C1 segment of cervical spinal cord (tissue), 14 donors: ENCODE measurements at regions not wholly inside any gene's neighbourhood (a gene's known extent, or its start where the extent isn't known, plus 50 kb on each side); places are given as distances from the start of the nearest gene placed in this dataset.

ENCODE experiments used
- DNase-seq, 14 donors: peaks; one replicate each; lab custom pipeline; 2025; lab: John Stamatoyannopoulos, UW

- DNase-seq = no peak
These were observed 117.1 kb downstream of the TBXT start for GRCh38 chr6:166050559-166050958.

- no peak for DNase-seq
These were observed 120.7 kb downstream of the TBXT start for GRCh38 chr6:166046982-166047381.

GRCh38 chr6:166046226-166046625 lies 121.4 kb downstream of the TBXT start:
- no peak for DNase-seq

GRCh38 chr6:166045860-166046200 lies 121.8 kb downstream of the TBXT start:
- no peak for DNase-seq

GRCh38 chr6:166045173-166045859 lies 122.3 kb downstream of the TBXT start:
- DNase-seq = no peak

GRCh38 chr6:166041277-166041676 lies 126.4 kb downstream of the TBXT start:
- no peak for DNase-seq

- DNase-seq = no peak
These were observed 127.4 kb downstream of the TBXT start for GRCh38 chr6:166040292-166040691.

GRCh38 chr6:166036316-166037095 lies 131.1 kb downstream of the TBXT start:
- DNase-seq = no peak

GRCh38 chr6:166032366-166033200 lies 135.1 kb downstream of the TBXT start:
- no peak for DNase-seq

GRCh38 chr6:166031275-166031674 lies 136.4 kb downstream of the TBXT start:
- DNase-seq = no peak

GRCh38 chr6:166029506-166029905 lies 138.1 kb downstream of the TBXT start:
- DNase-seq = no peak

- no peak for DNase-seq
These were observed 139.9 kb downstream of the TBXT start for GRCh38 chr6:166027761-166028160.

- no peak for DNase-seq
These were observed 141.0 kb downstream of the TBXT start for GRCh38 chr6:166026586-166027126.

GRCh38 chr6:166025149-166025898 lies 142.3 kb downstream of the TBXT start:
- no peak for DNase-seq

- DNase-seq = no peak
These were observed 143.4 kb downstream of the TBXT start for GRCh38 chr6:166024252-166024651.

- DNase-seq = no peak
These were observed 144.2 kb downstream of the TBXT start for GRCh38 chr6:166023273-166023989.

GRCh38 chr6:166021429-166021828 lies 146.2 kb downstream of the TBXT start:
- DNase-seq = no peak

- no peak for DNase-seq
These were observed 148.4 kb downstream of the TBXT start for GRCh38 chr6:166019214-166019613.

GRCh38 chr6:166017032-166017635 lies 150.5 kb downstream of the TBXT start:
- no peak for DNase-seq

GRCh38 chr6:166014966-166015365 lies 152.7 kb downstream of the TBXT start:
- no peak for DNase-seq
